K562 (cell line): ENCODE measurements at regions not wholly inside any gene's neighbourhood (a gene's known extent, or its start where the extent isn't known, plus 50 kb on each side); places are given as distances from the start of the nearest gene placed in this dataset.

Experiments
- ATAC-seq: fragments of 200-7000 bp; cut with Tn5 transposase; 3 replicates; pipeline ENCODE4 v1.9.1; 2020; ENCODE audit warnings: moderate library complexity
- BruUV-seq: library from RNA; stranded (reverse); fragments of 400-500 nt; replicated peaks from 2 replicates; lab custom pipeline; 2021; lab: Mats Ljungman, UMichigan
- CTCF ChIA-PET: fragments of 300-600 bp; formaldehyde crosslinking; extraction: SDS; loops from one replicate; lab custom pipeline; 2021; ENCODE audit warnings: low intra/inter-chr PET ratio; lab: Yijun Ruan, JAX
- POLR2A ChIA-PET: fragments of 300-600, 350-650 bp; sonication (Branson Sonifier 250); formaldehyde crosslinking; extraction: SDS; loops from one replicate; lab custom pipeline; 2021; ENCODE audit warnings: antibody characterized with exemption, inconsistent platforms; lab: Yijun Ruan, JAX
- DNase-seq, 4 experiments: peaks; one replicate each; pipeline versions ENCODE4 v3.0.0 to v3.0.0-alpha.2; 2011 to 2018; ENCODE audit warnings: low spot score in 3 of 4, mixed read lengths in 3 of 4; ENCODE audit errors: extremely low read depth in 1 of 4
- FAIRE-seq: peaks from 2 replicates; lab custom pipeline; 2011; peaks lifted over from hg19 to GRCh38; lab: Jason Lieb, UNC
- H2AFZ ChIP-seq: 2 replicates; pipeline ENCODE4 v1.6.0; 2011; ENCODE audit warnings: low read depth, low read length, control low read depth, inconsistent platforms
- H3K27ac ChIP-seq: fragments of 200-600 bp; 3 replicates; pipeline ENCODE4 v1.8.0; 2011; ENCODE audit warnings: low read depth, mild to moderate bottlenecking, control low read depth, inconsistent platforms, low read length, moderate library complexity, mixed read lengths; ENCODE audit errors: extremely low read depth
- H3K27me3 ChIP-seq, 2 experiments: fragments of 300-600 bp in 1 of 2; 2 replicates in 1 of 2; 3 replicates in 1 of 2; pipeline versions ENCODE4 v1.6.0 to v1.8.0; 2011; ENCODE audit warnings: inconsistent platforms in 2 of 2, low read length in 2 of 2, mild to moderate bottlenecking in 1 of 2, mixed read lengths in 1 of 2, moderate library complexity in 1 of 2; ENCODE audit not compliant: control insufficient read depth in 2 of 2, insufficient read depth in 2 of 2
- H3K36me3 ChIP-seq: fragments of 300-600 bp; 3 replicates; pipeline ENCODE4 v1.8.0; 2011; ENCODE audit warnings: mild to moderate bottlenecking, low read length, inconsistent platforms; ENCODE audit not compliant: control insufficient read depth, insufficient read depth
- H3K4me1 ChIP-seq, 2 experiments: fragments of 200-600 bp in 1 of 2; replicated peaks in 1 of 2; 2 replicates in 1 of 2; 3 replicates in 1 of 2; pipeline versions ENCODE4 v1.5.1 to v1.8.0; 2011; ENCODE audit warnings: inconsistent platforms in 2 of 2, low read length in 2 of 2, mild to moderate bottlenecking in 1 of 2, mixed read lengths in 1 of 2, moderate library complexity in 1 of 2; ENCODE audit not compliant: control insufficient read depth in 2 of 2, insufficient read depth in 2 of 2
- H3K4me2 ChIP-seq: 2 replicates; pipeline ENCODE4 v1.6.1; 2011; ENCODE audit warnings: low read length, control low read depth, inconsistent platforms, mixed read lengths; ENCODE audit not compliant: insufficient read depth
- H3K4me3 ChIP-seq: fragments of 200-600 bp; sonication (generic), shearing (Covaris generic); 2 replicates; pipeline ENCODE4 v1.5.1; 2016; ENCODE audit warnings: control low read depth, inconsistent platforms
- H3K79me2 ChIP-seq: fragments of 200-600 bp; 3 replicates; pipeline ENCODE4 v1.8.0; 2011; ENCODE audit warnings: low read length, inconsistent platforms; ENCODE audit not compliant: control insufficient read depth, insufficient read depth
- H3K9ac ChIP-seq, 2 experiments: 2 replicates each; pipeline versions ENCODE4 v1.6.0 to v1.6.1; 2011; ENCODE audit warnings: low read depth in 2 of 2, low read length in 2 of 2, control low read depth in 1 of 2, inconsistent platforms in 1 of 2, mild to moderate bottlenecking in 1 of 2, mixed read lengths in 1 of 2; ENCODE audit not compliant: insufficient read depth in 1 of 2
- H3K9me1 ChIP-seq: one replicate; pipeline ENCODE4 v1.6.0; 2011; ENCODE audit warnings: inconsistent platforms, mild to moderate bottlenecking, low read length, moderate library complexity; ENCODE audit not compliant: control insufficient read depth, insufficient read depth
- H3K9me3 ChIP-seq: replicated peaks from 2 replicates; pipeline ENCODE4 v1.5.1; 2011; ENCODE audit warnings: low read depth, low read length, inconsistent platforms; ENCODE audit not compliant: control insufficient read depth, insufficient read depth
- H4K20me1 ChIP-seq: replicated peaks from 2 replicates; pipeline ENCODE4 v1.6.1; 2011; ENCODE audit warnings: low read length, inconsistent platforms, mixed read lengths; ENCODE audit not compliant: control insufficient read depth, insufficient read depth
- ERF ChIP-seq: fragments of 450-650 bp; formaldehyde crosslinking; IDR thresholded peaks from 2 replicates; pipeline ENCODE4 v1.4.0; 2020; ENCODE audit warnings: mild to moderate bottlenecking, mixed read lengths
- ETV1 ChIP-seq: fragments of 450-650 bp; conservative IDR thresholded peaks from 2 replicates; pipeline ENCODE4 v1.6.1; 2016; ENCODE audit warnings: missing genetic modification characterization, control low read depth, low read depth, missing compliant biosample characterization
- MEIS2 ChIP-seq: fragments of 450-650 bp; IDR thresholded peaks from 2 replicates; pipeline ENCODE4 v1.6.1; 2014; ENCODE audit warnings: mild to moderate bottlenecking; ENCODE audit not compliant: partially characterized antibody
- PHB ChIP-seq: fragments of 250-450 bp; sonication (Bioruptor Pico); IDR thresholded peaks from 2 replicates; pipeline ENCODE4 v1.5.0; 2021
- SMAD4 ChIP-seq: fragments of 250-450 bp; sonication (Bioruptor Pico); conservative IDR thresholded peaks from 2 replicates; pipeline ENCODE4 v1.8.0; 2021; ENCODE audit warnings: inconsistent platforms, mild to moderate bottlenecking, moderate library complexity
- ZNF184 ChIP-seq: sonication (generic); formaldehyde crosslinking; IDR thresholded peaks from 2 replicates; pipeline ENCODE4 v1.5.0; 2020; ENCODE audit warnings: missing genetic modification reagents
- ZNF3 ChIP-seq: fragments of 250-450 bp; sonication (Bioruptor Pico); IDR thresholded peaks from 2 replicates; pipeline ENCODE4 v1.5.0; 2021; ENCODE audit warnings: mild to moderate bottlenecking, moderate library complexity
- WGBS: fragments of 100-300 bp; shearing (Covaris generic); methylation state at CpG from one replicate; pipeline ENCODE4 v1.1.6; 2016; ENCODE audit warnings: low coverage, mixed read lengths; ENCODE audit not compliant: insufficient coverage; ENCODE audit errors: missing lambda C conversion rate; 5-methylcytosine and 5-hydroxymethylcytosine counted together
- in situ Hi-C: fragments of 300-500 bp; cut with MboI; formaldehyde crosslinking; loops from 4 replicates; pipeline ENCODE4 v1.15.0; 2018; ENCODE audit warnings: inconsistent platforms, mixed read lengths
- intact Hi-C: fragments of 100-400 bp; cut with micrococcal nuclease; formaldehyde crosslinking; loops from 2 replicates; pipeline ENCODE4 v1.14.2; 2022
- TF ChIP-seq, protein P1 (sequence below): conservative IDR thresholded peaks from 2 replicates; pipeline ENCODE4 v1.6.1; 2011; ENCODE audit warnings: low read depth, mild to moderate bottlenecking, low read length; ENCODE audit not compliant: control insufficient read depth
- TF ChIP-seq, protein P2 (sequence below): fragments of 450-650 bp; IDR thresholded peaks from 2 replicates; pipeline ENCODE4 v1.7.1; 2018; ENCODE audit warnings: mild to moderate bottlenecking, low read depth; ENCODE audit not compliant: partially characterized antibody

DNA sequence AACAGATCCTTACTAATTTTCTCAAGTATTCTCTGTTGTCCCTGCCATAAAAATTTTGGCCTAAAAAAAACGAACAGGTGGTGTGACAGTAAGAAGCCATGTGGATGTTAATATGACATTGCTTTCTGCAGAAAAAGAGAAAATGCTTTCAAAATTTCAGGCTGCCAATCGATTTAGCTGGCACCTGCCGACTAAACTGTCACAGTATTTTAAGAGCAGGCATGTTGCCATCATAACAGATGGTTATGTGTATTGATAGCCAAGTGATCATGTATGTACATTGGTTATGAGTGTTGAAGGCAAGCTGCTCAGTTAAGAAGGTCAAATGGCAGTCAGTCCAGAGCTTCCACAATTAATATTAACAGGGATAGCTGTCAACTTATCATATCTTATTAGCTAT is 1017.0 kb downstream of the MRPL39 start:
- Histone ChIP-seq H3K79me2 (no peaks in the 10 kb centered on the region), H4K20me1 (no peaks in the 10 kb centered on the region), H3K9me1 (no peaks in the 10 kb centered on the region), H3K9ac (no peak overlapping the region), H3K27ac (no peak overlapping the region), H3K4me1 (no peaks in the 10 kb centered on the region), H2AFZ (no peak overlapping the region), H3K4me2 (no peak overlapping the region), H3K27me3 (no peaks in the 10 kb centered on the region), H3K36me3 (no peaks in the 10 kb centered on the region), H3K9me3 (0 out of 2 replicates have a peak, but pooled peaks cover 2% of the 10 kb centered on the region), H3K4me3 (no peak overlapping the region)
- POLR2A ChIA-PET = no interaction called here
- in situ Hi-C loops = no loop called here
- 0% methylated on average over 3 of the region's 3 CpGs for WGBS
- DNase-seq (no peak), FAIRE-seq (no peak), ATAC-seq (no peak)
- intact Hi-C loops = no loop called here
- BruUV-seq = no TSS peak
- CTCF ChIA-PET = no interaction called here
- TF ChIP-seq ETV1 (tag) (no peak), ZNF184 (no peak), PHB (CRISPR knock-in tag) (no peak), MEIS2 (no peak), ERF (CRISPR knock-in tag) (no peak), SMAD4 (CRISPR knock-in tag) (no peak), ZNF3 (CRISPR knock-in tag) (no peak)
- TF ChIP-seq, protein P1, sequence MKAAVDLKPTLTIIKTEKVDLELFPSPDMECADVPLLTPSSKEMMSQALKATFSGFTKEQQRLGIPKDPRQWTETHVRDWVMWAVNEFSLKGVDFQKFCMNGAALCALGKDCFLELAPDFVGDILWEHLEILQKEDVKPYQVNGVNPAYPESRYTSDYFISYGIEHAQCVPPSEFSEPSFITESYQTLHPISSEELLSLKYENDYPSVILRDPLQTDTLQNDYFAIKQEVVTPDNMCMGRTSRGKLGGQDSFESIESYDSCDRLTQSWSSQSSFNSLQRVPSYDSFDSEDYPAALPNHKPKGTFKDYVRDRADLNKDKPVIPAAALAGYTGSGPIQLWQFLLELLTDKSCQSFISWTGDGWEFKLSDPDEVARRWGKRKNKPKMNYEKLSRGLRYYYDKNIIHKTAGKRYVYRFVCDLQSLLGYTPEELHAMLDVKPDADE = no peak
- TF ChIP-seq, protein P2, sequence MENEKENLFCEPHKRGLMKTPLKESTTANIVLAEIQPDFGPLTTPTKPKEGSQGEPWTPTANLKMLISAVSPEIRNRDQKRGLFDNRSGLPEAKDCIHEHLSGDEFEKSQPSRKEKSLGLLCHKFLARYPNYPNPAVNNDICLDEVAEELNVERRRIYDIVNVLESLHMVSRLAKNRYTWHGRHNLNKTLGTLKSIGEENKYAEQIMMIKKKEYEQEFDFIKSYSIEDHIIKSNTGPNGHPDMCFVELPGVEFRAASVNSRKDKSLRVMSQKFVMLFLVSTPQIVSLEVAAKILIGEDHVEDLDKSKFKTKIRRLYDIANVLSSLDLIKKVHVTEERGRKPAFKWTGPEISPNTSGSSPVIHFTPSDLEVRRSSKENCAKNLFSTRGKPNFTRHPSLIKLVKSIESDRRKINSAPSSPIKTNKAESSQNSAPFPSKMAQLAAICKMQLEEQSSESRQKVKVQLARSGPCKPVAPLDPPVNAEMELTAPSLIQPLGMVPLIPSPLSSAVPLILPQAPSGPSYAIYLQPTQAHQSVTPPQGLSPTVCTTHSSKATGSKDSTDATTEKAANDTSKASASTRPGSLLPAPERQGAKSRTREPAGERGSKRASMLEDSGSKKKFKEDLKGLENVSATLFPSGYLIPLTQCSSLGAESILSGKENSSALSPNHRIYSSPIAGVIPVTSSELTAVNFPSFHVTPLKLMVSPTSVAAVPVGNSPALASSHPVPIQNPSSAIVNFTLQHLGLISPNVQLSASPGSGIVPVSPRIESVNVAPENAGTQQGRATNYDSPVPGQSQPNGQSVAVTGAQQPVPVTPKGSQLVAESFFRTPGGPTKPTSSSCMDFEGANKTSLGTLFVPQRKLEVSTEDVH = no peak
